OCI-LY7 (cell line): ENCODE measurements at regions not wholly inside any gene's neighbourhood (a gene's known extent, or its start where the extent isn't known, plus 50 kb on each side); places are given as distances from the start of the nearest gene placed in this dataset.

ENCODE experiments used
- EZH2phosphoT487 ChIP-seq: fragments of 200-600 bp; sonication (generic); IDR thresholded peaks from 2 replicates; pipeline ENCODE4 v1.6.1; 2018; ENCODE audit warnings: low read depth, borderline replicate concordance, mild to moderate bottlenecking, mixed run types, antibody characterized with exemption, low read length, moderate library complexity, mixed read lengths
- TF ChIP-seq, protein P1 (sequence below): fragments of 200-600 bp; sonication (generic); conservative IDR thresholded peaks from 2 replicates; pipeline ENCODE4 v1.5.1; 2014; ENCODE audit warnings: mild to moderate bottlenecking, antibody characterized with exemption, low read length, moderate library complexity, mixed read lengths

DNA sequence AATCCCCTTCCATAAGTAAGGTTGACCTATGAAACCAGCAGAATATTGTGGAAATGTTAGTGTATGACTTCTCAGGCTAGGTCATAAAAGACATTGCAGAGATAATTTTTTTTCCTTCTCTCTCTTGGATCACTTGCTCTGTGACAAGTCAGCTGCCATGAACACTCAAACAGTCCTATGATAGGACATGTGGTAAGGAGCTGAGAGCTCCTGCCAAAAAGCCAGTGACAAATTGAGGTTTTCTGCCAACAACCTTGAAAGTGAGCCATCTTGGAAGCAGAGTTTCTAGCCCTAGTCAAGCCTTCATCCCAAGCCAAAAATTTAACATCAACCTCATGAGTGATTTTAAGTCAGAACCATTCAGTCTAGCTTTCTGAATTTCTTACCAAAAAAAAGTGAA, 270.9 kb upstream of the NBEA start:
- TF ChIP-seq, protein P1, sequence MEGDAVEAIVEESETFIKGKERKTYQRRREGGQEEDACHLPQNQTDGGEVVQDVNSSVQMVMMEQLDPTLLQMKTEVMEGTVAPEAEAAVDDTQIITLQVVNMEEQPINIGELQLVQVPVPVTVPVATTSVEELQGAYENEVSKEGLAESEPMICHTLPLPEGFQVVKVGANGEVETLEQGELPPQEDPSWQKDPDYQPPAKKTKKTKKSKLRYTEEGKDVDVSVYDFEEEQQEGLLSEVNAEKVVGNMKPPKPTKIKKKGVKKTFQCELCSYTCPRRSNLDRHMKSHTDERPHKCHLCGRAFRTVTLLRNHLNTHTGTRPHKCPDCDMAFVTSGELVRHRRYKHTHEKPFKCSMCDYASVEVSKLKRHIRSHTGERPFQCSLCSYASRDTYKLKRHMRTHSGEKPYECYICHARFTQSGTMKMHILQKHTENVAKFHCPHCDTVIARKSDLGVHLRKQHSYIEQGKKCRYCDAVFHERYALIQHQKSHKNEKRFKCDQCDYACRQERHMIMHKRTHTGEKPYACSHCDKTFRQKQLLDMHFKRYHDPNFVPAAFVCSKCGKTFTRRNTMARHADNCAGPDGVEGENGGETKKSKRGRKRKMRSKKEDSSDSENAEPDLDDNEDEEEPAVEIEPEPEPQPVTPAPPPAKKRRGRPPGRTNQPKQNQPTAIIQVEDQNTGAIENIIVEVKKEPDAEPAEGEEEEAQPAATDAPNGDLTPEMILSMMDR: no peak
- no peak for TF ChIP-seq EZH2phosphoT487
